ENCODE measurements at regions not wholly inside any gene's neighbourhood (a gene's known extent, or its start where the extent isn't known, plus 50 kb on each side); places are given as distances from the start of the nearest gene placed in this dataset.

DNA sequence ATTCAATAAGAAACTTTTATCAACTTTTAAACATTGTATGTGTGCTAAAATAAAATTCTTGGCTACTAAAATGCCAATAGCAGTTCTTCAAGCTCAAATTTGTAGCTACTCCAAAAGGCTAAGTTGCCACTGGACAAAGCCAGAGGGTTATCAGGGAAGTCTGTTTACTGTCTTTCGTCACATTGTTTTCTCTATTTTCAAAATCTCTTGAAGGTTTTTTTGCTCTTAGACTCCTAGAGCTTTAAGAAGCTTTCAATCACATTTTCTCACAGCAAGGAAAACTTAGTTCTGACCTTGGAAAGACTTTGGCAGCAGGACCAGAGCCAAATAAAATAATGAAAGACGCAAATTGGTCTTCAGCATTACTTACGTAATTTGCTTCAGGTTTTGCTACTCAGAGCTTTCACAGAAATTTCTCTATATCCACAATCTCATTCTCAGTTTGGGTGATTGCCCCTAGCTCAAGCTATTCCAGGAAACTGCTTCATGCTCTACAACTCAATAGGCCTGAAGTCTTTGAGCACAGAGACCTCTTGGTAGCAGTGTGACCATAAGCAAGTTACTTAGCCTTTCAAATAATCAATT, 257.7 kb downstream of the GABRG2 start:
- DNase-seq, result no peak

DNA sequence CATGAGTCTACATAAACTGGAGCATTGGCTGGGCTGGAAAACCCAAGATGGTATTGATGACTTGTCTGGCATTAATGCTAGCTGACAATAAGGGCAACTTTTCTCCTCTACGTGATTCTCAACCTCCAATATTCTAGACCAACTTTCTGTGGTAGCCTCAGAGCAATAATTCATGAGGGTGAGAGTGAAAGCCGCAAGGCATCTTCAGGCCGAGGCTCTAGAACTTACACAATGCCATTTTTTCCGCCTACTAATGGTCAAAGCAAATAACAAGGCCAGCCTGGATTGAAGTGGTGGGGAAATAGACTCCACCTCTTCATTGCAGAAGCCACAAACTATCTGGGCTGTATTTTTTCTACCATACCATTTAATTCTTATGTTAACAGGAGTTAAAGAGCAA, 267.4 kb downstream of the GABRG2 start:
- no peak for DNase-seq

DNA sequence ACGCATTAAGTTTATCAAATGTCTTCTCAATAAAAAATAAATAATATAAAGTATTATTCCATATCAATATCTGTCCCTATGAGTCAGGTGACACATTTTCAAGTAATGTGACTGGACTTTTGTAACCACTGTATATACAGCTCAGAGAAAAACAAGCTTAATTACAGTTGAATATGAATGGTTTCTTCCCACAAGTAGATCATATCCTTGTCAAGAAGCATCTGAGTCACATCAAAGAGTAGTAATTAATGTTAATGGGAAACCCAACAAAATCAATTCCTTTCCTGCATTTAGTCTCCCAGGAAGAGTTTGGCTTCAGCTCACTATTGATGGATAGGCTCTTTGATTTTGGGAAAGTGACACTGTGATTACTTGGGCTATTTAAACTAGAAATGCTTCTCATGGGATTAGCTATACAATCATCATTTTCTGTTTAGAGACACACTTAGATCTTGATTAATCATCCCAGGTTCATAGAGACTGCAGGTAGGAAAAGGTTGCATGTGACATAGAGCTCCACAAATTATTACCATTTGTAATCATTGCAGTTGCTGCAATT, 292.9 kb downstream of the GABRG2 start:
- no peak for DNase-seq

DNA sequence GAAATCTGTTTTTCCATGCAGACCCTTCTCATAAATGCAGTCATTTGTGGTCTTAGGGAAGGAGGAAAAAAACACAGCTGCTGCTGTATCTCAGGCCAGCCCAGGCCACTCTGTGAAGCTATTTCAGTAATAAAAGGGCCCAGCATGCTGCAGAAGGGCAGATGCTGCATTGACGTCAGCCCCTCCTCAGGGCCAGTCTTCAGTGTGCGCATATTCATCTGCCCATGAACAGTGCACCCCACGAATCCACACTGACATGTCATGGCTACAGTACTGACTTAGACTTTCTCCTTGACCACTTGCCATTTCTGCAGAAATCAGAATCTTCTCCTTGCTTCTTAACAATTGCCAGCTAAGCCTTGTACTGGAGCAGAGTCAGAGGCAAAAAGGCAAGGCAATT, 304.7 kb downstream of the GABRG2 start:
- no peak for DNase-seq

DNA sequence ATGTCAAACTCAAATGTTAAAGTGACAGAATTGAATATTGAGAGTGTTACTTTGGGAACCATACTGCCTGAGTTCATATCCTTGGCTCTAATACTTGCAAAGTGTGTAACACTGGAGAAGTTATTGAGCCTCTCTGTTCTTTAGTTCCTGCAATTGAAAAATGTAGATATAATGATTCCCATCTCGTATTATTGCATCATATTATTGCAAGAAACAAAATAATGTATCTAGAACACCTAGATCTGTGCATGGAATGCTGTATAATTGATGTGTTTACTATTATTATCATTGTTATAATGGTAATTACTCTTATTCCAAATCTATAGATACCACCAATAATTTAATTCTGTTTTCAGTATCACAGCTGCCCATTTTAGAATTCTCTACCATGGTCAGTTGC, 310.3 kb downstream of the GABRG2 start:
- DNase-seq, result no peak

DNA sequence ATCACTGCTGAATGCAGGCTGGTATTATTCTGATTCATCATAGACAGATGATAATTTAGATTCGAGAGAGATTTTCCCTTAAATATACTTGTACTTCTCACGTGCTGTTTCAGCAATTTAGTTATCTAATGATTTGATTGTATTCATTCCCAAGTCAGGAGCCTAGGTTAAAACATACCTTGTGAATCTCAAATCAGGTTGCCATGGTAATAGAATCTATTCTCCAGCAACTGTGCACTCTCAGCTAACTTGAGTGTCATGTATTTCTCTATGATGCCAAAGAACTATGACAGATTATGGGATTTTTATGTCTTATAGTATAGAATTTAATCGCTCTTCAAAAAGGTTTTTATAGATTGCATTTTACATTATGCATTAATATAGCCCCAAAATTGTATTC, 315.3 kb downstream of the GABRG2 start:
- DNase-seq, result no peak

DNA sequence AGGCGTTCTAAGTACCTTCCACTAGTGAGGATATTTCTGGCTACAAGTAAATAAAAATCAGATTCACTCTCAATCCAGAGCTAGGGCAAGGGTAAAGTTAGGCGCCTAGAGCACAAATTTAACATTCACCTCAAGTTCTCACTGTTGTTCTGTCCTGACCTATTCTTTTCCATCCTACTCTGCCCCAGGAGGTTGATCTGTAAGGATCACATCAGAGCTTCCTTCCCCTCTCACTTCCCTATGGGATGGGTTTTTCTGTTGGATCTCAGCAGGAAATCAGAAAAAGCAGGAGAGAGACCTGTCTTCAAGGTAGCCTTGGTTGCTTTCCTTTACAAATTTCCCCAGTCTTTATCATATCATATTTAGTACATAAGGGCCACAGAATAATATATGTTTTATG, 316.7 kb downstream of the GABRG2 start:
- DNase-seq, result no peak

DNA sequence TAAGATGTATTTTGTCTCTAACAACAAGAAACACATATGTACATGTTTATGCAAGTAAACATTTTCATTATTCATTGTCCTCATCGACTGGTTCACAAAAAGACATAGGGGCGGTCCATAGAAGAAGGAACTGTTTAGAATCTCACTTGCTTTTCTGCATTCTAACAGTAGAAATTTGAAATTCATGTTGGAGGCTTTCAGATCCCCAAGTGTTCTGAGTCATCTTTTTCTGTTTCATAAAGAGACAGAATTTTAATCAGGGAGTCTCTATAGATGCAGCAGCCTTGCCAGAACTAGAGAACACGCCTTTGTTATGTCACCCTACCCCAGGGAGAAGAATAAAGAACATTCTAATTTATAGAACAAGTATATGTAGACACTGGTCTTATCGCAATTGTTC, 324.3 kb downstream of the GABRG2 start:
- DNase-seq, result no peak

DNA sequence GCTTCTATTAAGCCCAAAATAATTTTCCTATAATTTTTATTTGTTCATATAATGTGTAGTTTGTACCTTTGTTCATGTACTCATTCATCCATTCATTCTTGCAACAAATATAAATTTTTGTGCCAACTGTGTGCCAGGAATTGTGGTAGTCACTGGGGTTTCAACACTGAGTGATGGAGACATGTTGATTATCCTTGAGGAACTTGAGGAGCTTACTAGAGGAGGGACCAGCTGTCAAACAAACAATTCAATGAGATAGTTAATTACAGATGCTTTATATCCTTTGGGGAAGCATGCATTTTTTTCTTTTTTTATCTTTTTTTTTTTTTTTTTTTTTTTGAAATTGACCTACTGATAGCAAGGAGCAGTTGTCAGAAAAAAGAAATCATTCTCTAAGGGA, 324.8 kb downstream of the GABRG2 start:
- DNase-seq, result no peak

DNA sequence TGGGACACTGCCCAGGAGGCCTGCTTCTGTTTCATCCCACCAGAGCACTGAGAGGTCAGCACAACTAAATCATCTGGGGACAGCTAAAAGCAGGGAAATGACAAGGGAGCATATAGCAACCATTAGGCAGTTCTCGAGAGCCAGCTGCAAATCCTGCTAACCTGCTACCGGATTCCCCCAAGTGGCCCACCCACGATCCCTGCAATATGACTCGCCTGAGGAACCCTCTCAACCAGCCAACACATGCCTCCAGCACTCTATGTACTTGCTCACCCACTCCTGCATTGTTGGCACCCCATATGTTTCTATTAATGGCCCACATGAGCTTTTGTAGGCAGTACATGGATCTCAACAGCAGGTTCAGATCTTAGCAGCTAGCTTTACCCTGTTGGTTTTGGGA, 326.0 kb downstream of the GABRG2 start:
- DNase-seq, result no peak

DNA sequence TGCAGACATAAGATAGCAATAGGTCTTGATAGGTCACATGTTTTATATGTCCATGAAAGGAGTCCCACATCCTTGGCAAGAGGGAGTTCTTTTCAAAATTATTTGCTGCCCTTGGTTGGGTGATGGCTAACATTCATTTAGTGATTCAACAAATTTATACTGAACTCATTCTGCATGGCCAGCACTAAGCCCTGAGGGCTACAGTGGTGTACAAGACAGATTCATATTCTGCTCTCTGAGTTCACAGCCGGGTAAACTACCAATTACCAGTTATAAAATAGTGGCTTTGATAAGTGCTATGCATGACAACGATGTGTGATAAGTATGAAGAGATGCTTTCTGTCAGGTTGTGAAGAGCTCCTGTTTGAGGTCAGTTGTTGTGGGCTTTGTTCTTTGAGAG, 340.0 kb downstream of the GABRG2 start:
- no peak for DNase-seq

DNA sequence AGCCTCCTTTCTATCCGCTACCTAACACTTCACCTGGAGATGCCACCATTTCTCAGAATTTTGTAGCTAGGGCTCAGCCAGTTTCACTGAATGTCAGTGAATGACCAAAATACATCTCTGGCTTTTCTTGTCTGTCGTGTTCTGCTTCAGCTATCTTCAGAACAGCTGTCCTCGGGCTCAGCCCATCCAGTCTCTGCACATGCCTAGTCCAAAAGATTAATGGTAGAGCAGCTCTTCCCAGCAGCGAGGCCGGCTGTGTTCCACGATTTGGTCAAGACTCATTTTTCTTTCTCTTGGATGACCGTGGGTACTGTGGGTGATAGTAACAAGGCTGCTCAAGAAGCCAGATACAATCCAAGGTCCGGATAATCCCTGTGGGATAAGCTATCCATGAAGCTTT, 342.8 kb downstream of the GABRG2 start:
- no peak for DNase-seq

DNA sequence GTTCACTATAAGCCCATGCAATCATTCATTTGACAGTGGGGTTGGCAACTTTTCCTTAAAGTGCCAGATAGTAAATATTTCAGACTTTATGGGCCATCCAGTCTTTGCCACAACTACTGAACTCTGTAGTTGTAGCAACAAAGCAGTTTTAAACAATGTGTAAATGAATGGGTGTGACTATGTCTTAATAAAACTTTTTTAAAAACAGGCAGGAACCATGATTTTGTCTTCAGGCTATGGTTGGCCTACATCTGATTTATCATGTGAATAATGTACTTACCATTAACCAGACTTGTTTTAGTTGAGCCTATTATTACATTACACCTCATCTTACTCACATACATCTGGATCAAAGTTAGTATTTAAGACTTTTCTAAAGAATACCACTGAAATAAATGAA, 361.6 kb downstream of the GABRG2 start:
- no peak for DNase-seq

DNA sequence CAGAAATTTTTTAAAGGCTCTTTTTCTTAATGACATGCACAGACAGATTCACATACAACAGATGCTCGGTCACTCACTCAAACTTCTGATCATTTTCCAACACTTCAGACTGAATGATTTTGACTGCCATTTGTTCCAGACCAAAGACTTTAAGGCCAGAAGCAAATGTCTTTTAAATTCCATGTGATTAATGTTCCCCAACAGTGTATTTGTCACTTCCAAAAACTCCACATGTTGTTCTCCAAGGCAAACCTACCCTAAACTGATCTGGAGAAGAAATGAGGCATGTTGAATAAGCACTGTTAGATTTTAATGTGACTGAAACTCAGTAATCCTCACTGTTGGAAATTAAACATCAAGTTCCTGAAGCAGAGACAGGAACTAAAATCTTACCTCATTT, 366.7 kb downstream of the GABRG2 start:
- no peak for DNase-seq

DNA sequence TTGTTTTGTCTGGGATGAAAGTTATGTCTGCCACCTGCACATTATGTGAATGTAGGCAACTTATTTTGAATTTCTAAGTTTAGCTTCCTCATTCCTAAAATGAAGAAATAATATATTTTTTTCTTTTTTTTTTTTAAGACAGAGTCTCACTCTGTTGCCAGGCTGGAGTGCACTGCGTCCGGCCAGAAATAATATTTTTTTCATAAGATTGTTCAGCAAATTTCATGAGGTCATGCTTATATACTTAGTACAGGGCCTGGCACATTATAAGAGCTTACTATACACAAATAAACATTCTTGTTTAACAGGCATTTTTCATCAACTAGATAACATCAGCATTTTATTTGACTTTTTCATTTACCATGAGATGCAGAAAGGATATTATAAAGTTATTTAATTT, 368.5 kb downstream of the GABRG2 start:
- DNase-seq, result no peak

DNA sequence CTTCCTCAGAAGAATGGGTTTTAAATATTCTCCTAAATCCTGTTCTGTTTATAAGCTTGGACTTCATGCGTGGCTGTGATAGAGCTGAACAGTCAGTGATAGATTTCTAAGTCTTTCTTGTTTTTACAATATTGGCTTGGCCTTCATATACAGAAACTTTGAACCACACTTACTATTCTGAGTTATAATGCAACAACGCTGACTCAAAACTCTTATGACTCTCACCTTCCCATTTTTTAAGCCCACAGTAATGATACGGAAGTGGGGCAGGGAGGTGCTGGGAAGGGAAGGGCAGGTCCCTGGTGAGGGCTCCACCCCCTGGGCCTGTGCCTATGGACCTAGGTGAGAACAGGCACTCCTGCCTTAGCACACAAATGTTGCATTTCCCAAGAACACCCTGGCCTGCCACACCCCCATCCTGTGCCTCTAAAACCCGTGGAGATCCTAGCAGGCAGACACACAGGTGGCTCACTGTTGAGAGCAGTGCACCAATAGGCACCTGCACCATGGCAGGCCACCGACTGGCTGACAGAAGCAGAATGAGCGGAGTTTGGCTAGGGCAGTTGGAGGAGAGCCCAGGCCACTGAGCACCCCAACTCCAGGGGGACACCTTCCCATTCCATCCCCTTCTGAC, 376.7 kb downstream of the GABRG2 start:
- DNase-seq, result no peak

DNA sequence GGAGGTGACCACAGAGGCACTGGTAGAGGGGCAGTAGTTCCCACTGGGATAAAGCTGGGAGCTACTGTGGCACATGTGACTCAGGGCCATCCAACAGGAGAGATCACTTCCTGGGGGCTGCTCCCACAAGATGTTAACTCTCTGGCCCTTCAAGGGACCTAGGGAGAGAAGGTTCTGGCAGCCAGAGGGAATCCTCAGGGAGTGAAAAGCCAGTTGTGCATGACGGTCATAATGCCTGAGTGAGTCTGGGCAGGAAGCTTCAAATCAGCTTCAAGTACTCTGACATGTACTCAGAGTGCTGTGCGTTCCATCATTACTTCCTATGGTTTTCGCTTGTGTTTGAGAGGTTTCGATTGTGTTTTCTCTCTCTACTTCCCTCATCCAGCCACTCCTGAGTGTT, 388.5 kb downstream of the GABRG2 start:
- DNase-seq, result no peak

DNA sequence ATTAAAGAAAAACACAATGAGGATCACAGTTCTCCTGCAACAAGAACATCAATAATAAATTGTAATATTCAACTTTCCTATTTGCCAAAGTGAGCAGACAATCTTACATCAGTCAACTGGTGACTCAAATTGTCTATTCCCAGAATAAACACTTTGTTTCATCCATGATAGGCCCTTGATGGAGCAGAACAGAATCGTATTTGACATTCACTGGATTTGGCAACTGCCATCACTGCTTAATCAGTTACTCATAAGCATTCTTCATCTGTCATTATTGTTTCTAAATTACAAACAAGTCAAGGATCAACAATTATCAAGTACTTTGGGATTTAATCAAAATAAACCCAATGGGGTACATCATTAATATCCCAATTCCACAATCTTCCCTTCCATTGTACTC, 398.4 kb downstream of the GABRG2 start:
- DNase-seq, result no peak

DNA sequence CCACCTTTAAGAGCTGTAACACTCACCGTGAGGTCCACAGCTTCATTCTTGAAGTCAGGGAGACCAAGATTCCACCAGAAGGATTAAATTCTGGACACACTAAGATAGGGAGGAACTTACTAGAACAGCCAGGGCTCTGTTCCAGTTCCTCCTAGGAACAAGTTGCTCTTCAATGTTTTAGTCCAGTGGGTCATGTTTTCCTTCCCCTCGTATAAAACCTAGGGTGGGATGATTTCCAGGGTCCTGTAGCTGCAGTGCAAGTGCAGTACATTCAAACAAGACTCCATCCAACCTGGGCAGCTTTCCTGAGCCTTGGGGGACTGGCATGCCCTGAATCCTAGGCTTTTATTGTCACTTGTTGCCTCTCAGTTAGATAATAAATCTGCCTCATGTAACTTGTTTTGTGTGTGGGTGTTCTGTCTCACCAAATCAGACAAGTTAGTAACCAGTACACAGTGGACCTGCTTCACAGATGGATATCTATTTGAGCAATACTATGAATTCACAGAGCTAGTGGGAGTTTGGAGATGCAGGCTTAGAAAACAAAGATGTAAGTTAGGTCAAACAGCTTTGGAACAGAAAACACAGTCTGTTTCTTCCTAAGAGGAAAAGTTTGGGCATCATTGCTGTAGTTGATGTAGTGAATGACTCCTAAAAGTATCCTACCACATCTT, 405.6 kb downstream of the GABRG2 start:
- no peak for DNase-seq

DNA sequence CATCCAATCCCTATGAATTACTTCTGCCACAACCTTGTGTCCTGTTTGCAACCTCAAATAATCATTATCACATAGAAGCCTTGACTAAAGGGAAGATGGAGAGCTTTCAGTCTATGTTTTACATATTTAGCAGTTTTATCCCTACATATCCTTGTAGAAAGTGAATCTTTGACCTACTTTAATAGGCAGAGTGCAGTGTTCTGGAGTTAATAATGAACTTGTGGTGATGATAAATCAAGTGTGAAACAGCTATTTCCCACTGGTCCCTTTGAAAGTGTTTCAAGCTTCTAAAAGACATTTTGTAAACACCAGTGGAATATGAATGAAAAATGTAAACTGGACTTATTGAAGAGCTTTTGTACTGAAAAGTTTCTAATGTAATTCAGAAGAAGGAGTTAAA, 406.7 kb downstream of the GABRG2 start:
- DNase-seq, result no peak

DNA sequence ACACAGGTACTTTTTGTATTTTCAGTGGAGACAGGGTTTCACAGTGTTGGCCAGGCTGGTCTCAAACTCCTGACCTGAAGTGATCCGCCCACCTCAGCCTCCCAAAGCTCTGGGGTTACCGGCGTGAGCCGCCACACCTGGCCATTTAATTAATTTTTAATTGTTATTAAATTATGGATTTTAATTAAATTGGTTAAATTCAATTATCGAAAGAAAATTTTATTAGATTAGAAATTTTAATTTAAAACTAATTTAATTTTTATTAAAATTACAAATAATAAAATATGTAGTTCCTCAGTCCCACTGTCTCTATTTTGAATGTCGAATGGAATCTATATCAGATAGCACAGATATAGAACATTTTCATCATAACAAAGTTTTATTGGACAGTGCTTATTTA, 416.5 kb downstream of the GABRG2 start:
- DNase-seq, result no peak

DNA sequence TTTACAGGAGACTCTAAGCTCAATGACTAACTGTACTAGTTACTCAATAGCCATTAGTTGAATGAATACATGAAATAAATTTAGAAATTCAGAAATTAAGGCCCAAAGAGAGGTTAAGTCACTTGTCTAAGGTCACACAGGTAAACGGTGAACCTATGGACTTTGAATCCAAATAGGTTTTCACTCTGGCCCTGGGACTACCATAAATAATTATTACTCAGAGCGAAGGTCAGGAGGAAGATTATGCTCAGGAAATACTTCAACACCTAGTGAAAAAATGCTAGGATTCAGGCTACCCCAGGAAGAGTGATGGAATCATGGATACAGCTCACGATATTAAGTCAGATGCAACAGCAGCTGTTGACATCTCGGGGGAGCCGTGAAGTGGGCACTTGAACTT, 417.4 kb downstream of the GABRG2 start:
- no peak for DNase-seq

DNA sequence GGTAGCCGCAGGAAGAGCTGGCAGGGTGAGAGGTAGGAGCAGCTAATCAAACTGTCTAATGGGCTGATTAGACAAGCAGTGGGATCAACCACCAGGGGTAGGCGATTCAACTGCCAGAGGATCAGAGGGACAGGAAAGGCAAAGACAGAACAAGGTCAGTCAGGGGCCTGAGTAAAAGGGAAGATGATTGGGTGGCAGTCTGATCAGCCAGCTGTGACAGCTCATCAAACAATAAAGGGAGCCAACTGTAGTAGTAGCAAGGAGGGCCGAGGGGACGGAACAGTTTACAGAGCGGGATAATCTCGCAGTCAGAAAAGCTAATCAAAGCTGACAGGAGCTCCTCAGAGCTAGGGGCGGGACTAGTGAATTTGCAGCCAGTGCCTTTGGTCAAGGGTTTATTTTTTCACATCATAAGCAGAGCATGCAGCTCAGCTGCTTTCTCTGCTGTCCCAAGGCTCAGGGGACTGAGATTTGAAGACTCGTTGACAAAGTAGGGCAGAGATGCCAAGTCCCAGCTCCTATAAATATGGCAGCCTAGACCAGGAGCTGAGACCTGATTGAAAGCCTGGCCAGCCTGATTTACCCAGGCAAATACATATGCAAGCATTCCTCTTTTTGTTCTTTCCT, 418.2 kb downstream of the GABRG2 start:
- no peak for DNase-seq

All from effector CD8-positive, alpha-beta T cell (primary cell).